ENCODE measurements at regions not wholly inside any gene's neighbourhood (a gene's known extent, or its start where the extent isn't known, plus 50 kb on each side); places are given as distances from the start of the nearest gene placed in this dataset.

GRCh38 chr2:18061717-18062116 is 183.2 kb downstream of the KCNS3 start:
- TF ChIP-seq CTCF (IDR thresholded peaks at IDR 0.05; ENCODE audit: insufficient read depth, low read length, poor library complexity, severe bottlenecking) (no peak), EZH2phosphoT487 (conservative IDR thresholded peaks at IDR 0.05; ENCODE audit: low read length) (no peak)
